ENCODE measurements at regions not wholly inside any gene's neighbourhood (a gene's known extent, or its start where the extent isn't known, plus 50 kb on each side); places are given as distances from the start of the nearest gene placed in this dataset.

DNA sequence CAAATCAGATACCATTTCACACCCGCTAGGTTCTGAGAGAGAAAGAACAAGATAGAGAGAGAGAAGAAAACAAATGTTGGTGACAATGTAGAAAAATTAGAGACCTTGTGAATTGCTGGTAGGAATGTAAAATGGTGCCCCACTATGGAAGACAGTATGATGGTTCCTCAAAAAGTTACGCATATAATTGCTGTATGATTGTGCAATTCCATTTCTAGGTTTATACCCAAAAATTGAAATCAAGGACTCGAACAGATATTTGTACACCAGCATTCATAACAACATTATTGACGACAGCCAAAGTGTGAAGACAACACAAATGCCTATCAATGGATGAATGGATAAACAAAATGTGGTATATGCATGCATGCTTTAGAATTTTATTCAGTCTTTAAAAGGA lies 74.5 kb upstream of the MAP3K1 start:
- TF ChIP-seq CTCF (conservative IDR thresholded peaks at IDR 0.05 in 1 of 2, IDR thresholded peaks at IDR 0.05 in 1 of 2; ENCODE audit: low read depth in 1 of 2, low read length in 2 of 2) (no peak), EZH2 (IDR thresholded peaks at IDR 0.05; ENCODE audit: low read length, missing control alignments) (no peak)

All from fibroblast of lung (primary cell).